GM12874 (cell line): ENCODE measurements at regions not wholly inside any gene's neighbourhood (a gene's known extent, or its start where the extent isn't known, plus 50 kb on each side); places are given as distances from the start of the nearest gene placed in this dataset.

Experiments used
- TF ChIP-seq, protein P1 (sequence below): IDR thresholded peaks from 2 replicates; pipeline ENCODE4 v1.5.1; 2011; ENCODE audit warnings: low read depth, mild to moderate bottlenecking, control low read depth, low read length, moderate library complexity; ENCODE audit not compliant: insufficient read depth

DNA sequence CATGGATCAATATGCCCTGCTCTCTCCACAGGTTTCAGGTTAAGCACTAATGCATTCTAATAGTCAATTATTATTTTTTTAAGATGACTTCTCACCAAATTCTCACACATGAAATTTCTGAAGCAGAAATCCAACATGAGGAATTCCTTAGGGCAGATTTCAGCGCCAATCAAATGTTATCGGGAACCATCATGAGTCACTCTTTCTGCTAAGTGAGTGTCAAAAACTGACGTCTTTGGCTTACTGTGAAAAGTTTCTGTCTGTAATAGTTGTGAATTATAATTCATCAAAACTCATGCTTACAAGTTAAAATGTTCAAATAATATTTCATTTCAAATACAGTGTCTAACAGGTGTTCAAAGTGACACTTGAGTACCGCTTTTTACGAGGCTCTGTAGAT lies 1038.6 kb downstream of the SOCS6 start:
- TF ChIP-seq, protein P1, sequence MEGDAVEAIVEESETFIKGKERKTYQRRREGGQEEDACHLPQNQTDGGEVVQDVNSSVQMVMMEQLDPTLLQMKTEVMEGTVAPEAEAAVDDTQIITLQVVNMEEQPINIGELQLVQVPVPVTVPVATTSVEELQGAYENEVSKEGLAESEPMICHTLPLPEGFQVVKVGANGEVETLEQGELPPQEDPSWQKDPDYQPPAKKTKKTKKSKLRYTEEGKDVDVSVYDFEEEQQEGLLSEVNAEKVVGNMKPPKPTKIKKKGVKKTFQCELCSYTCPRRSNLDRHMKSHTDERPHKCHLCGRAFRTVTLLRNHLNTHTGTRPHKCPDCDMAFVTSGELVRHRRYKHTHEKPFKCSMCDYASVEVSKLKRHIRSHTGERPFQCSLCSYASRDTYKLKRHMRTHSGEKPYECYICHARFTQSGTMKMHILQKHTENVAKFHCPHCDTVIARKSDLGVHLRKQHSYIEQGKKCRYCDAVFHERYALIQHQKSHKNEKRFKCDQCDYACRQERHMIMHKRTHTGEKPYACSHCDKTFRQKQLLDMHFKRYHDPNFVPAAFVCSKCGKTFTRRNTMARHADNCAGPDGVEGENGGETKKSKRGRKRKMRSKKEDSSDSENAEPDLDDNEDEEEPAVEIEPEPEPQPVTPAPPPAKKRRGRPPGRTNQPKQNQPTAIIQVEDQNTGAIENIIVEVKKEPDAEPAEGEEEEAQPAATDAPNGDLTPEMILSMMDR = no peak

DNA sequence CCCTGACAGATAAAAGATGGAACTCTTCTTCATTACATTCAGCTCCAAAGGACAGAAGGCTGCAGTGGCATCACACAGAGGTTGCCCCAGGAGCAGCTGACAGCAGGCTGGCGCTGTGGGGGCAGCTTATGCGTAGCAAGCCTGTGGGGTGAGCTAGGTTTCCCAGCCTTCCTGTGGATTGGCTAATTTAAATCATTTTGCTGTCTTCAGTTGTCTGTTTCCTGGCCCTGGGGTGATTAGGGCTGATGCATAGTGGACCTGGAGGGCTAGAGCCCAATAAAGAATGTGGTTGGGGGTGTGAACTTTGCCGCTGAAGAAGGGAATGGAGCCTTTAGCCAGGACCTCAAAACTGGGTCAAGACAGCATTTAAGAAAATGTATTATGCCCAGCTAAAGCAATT lies 1038.0 kb downstream of the SOCS6 start:
- TF ChIP-seq, protein P1 = no peak

DNA sequence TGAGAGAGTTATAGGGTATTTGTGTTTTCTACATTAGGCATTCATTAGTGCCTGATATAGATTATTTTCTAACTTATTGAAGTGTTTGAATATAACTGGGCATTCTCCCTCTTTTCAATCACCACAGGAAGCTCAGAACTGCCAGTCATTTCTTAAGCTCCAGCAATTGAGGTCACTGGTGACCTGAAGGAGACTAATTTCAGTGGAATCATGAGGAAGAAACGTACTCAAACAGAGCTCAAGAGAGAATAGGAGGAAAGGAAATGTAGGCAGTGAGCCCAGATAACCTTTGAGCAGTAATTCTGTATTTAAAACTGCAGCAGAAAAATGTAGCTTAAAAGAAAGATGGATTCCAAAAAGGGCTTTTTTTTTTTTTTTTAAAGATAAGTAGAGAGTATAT lies 1035.5 kb downstream of the SOCS6 start:
- TF ChIP-seq, protein P1 = no peak

DNA sequence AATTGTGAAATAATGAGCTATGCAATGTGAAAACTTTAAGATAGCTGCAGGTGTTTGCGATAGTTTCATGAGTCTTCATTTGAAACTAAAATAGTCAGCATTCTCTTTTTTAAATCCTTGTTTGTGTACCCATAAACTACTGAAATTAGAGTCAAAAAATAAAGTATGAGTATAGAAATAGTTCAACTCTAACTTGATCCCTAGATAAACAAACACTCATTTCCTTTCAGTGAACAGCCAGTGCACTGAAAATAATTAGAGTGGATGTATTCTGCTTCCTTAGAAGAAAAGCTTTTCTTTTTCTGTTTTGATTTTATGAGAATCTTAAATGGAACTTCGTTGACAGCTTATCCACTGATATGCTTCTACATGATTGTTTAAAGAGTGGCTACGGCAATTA lies 1033.4 kb downstream of the SOCS6 start:
- TF ChIP-seq, protein P1 = no peak

DNA sequence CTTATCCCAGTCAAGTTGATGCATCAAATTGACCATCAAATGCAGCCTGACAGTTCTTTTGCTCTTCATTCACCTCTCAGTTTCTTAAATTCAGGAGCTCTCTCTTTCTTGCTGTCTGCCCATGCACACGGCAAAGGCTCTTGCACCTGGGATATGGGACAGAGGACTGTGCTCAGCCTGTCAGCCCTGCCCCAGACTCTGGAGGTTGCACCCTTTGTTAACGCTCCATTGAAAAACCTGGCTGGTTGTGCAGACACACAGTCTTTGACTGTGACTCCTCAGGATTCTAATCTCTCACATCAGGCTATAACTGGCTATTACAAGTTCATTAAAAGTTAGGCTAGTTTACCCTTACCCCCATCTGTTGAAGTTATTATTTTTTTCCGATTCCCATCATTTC lies 1032.5 kb downstream of the SOCS6 start:
- TF ChIP-seq, protein P1 = no peak

DNA sequence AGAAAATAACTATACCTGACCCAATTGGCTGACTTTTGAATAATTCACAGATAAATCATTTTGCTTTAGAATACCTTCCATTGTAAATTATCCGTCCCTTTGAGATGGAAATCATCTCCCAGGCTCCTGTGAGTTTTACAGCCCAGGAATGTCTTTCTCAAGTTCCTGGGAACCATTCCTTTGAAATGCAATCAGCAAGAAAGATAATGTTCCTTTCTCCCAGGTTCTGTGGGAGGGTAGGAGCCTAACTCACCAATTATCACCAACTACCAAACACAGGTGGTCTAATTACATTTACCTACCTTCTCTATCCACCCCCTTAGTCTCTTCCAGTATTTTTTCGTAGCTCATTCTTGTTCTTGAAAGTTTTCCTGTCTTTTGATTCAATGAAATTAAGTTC lies 1016.0 kb downstream of the SOCS6 start:
- TF ChIP-seq, protein P1 = no peak

DNA sequence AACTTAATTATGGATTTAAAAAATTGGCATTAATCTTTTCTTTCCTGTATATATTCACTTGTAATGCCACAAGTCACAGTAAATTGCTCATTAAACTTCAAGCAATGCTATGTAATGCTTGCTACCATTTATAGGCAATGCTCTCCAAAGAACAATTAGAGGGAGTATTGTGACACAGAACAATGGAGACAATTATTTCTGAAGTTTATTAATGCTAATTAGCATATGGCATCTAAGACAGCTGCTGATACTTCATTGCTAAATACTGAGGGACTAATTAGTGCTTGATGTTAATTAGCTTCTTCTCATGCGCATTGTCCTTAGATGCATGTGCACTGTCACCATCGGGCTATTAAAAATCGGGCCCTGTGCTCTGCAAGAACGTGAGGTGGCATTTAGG lies 1012.8 kb downstream of the SOCS6 start:
- TF ChIP-seq, protein P1 = no peak

DNA sequence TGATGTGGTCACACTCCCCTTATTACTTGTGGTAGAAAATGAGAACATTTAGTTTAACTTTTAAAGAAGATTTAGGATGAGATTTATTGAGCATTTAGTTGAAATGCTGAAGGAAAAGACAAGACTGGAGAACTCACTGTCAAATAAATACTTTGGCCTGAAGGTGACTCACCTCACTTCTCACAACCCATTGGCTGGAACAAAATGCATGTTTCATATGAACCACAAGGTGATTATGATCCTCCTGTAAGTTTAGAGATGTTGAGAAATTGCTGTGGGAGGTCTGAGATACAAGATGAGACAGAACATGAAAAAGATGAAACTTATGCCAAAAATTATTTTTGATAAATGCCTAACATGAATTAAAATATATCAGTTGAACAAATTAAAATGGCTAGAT lies 1004.5 kb downstream of the SOCS6 start:
- TF ChIP-seq, protein P1 = no peak
